ENCODE measurements at regions not wholly inside any gene's neighbourhood (a gene's known extent, or its start where the extent isn't known, plus 50 kb on each side); places are given as distances from the start of the nearest gene placed in this dataset.

GRCh38 chr2:216950547-216950946, 90.7 kb upstream of the TNP1 start:
- no peak for TF ChIP-seq CTCF (IDR thresholded peaks at IDR 0.05)
- TF ChIP-seq POLR2A (IDR thresholded peaks at IDR 0.05), result no peak

Data from testis (tissue), 2 donors.